ENCODE measurements at regions not wholly inside any gene's neighbourhood (a gene's known extent, or its start where the extent isn't known, plus 50 kb on each side); places are given as distances from the start of the nearest gene placed in this dataset.

DNA sequence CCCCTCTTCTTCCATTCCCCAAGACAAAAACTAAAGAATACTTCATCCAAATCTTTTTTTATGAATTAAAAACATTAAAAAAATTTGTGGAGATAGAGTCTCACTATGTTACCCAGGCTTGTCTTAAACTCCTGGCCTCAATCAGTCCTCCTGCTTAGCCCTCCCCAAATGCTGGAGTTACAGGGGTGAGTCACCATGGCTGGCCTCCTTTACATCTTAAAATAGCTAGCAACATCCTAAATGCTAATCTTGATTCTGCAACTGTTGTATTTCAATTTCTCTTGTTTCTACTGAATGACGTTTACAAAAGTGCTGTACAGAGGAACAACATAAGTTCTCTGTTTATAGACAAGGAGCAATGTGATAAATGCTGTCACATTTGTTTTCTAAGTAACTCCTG lies 483.5 kb downstream of the ADGRL2 start:
- TF ChIP-seq POLR2A (IDR thresholded peaks at IDR 0.05): no peak
- TF ChIP-seq, protein P1, sequence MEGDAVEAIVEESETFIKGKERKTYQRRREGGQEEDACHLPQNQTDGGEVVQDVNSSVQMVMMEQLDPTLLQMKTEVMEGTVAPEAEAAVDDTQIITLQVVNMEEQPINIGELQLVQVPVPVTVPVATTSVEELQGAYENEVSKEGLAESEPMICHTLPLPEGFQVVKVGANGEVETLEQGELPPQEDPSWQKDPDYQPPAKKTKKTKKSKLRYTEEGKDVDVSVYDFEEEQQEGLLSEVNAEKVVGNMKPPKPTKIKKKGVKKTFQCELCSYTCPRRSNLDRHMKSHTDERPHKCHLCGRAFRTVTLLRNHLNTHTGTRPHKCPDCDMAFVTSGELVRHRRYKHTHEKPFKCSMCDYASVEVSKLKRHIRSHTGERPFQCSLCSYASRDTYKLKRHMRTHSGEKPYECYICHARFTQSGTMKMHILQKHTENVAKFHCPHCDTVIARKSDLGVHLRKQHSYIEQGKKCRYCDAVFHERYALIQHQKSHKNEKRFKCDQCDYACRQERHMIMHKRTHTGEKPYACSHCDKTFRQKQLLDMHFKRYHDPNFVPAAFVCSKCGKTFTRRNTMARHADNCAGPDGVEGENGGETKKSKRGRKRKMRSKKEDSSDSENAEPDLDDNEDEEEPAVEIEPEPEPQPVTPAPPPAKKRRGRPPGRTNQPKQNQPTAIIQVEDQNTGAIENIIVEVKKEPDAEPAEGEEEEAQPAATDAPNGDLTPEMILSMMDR (IDR thresholded peaks at IDR 0.05): no peak
